KMS-11 (cell line): ENCODE measurements at regions not wholly inside any gene's neighbourhood (a gene's known extent, or its start where the extent isn't known, plus 50 kb on each side); places are given as distances from the start of the nearest gene placed in this dataset.

Source experiments
- H2AFZ ChIP-seq: fragments of 200-600 bp; sonication (generic); 2 replicates; pipeline ENCODE4 v1.6.1; 2016; ENCODE audit warnings: antibody characterized with exemption, mixed run types, low read depth
- H3K27ac ChIP-seq: fragments of 200-600 bp; sonication (generic); 2 replicates; pipeline ENCODE4 v1.6.1; 2016; ENCODE audit warnings: mild to moderate bottlenecking, mixed run types
- H3K27me3 ChIP-seq: fragments of 200-600 bp; sonication (generic); 2 replicates; pipeline ENCODE4 v1.6.1; 2017; ENCODE audit warnings: mild to moderate bottlenecking, low read depth, mixed run types, moderate library complexity; ENCODE audit not compliant: insufficient read depth
- H3K36me3 ChIP-seq: fragments of 200-600 bp; sonication (generic); 2 replicates; pipeline ENCODE4 v1.6.1; 2017; ENCODE audit warnings: mild to moderate bottlenecking, mixed run types; ENCODE audit not compliant: insufficient read depth
- H3K4me1 ChIP-seq: fragments of 200-600 bp; sonication (generic); 2 replicates; pipeline ENCODE4 v1.6.1; 2016; ENCODE audit warnings: mild to moderate bottlenecking, low read depth, mixed run types; ENCODE audit not compliant: poor library complexity, severe bottlenecking
- H3K4me2 ChIP-seq: fragments of 200-600 bp; sonication (generic); 2 replicates; pipeline ENCODE4 v1.7.0; 2016; ENCODE audit warnings: mild to moderate bottlenecking, mixed run types
- H3K4me3 ChIP-seq: fragments of 200-600 bp; sonication (generic); IDR thresholded peaks from 2 replicates; pipeline ENCODE4 v1.6.1; 2017; ENCODE audit warnings: low read depth, low read length, mixed read lengths; ENCODE audit not compliant: insufficient read depth
- H3K79me2 ChIP-seq: fragments of 200-600 bp; sonication (generic); 2 replicates; pipeline ENCODE4 v1.6.1; 2016; ENCODE audit warnings: low read depth, mixed run types; ENCODE audit not compliant: insufficient read depth
- H3K9ac ChIP-seq: fragments of 200-600 bp; sonication (generic); 2 replicates; pipeline ENCODE4 v1.6.1; 2016; ENCODE audit warnings: mild to moderate bottlenecking, mixed run types
- H4K20me1 ChIP-seq: fragments of 200-600 bp; sonication (generic); 2 replicates; pipeline ENCODE4 v1.6.1; 2016; ENCODE audit warnings: mild to moderate bottlenecking, mixed run types; ENCODE audit not compliant: insufficient read depth
- CTCF ChIP-seq: fragments of 200-600 bp; sonication (generic); conservative IDR thresholded peaks from 2 replicates; pipeline ENCODE4 v1.6.1; 2017; ENCODE audit warnings: low read depth, mild to moderate bottlenecking, antibody characterized with exemption, low read length, moderate library complexity, mixed read lengths

DNA sequence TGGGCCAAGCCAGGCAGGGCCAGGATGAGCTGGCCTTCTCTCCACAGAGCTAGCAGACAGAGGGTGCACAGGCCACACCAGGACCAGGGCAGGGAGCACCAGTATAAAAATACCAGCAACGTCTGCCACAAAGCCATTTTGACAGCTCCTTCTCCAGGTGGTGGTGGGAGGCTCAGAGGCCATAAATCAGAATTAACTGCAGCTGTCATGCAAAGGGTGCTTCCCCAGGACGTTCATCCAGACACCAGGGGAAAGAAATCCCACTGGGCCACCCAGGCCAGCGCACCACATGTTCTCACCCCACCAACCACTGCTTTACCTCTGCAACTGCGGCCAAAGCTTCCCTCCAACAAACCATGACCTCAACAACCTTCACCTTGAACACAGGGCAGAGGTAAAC lies 403.7 kb upstream of the TRPC7 start:
- H3K27me3 ChIP-seq, result no peaks in the 10 kb centered on the region
- H3K4me3 ChIP-seq, result no peak overlapping the region
- no peak overlapping the region for H3K9ac ChIP-seq
- H3K4me2 ChIP-seq, result no peak overlapping the region
- no peak overlapping the region for H3K27ac ChIP-seq
- no peak for TF ChIP-seq CTCF
- no peaks in the 10 kb centered on the region for H4K20me1 ChIP-seq
- no peaks in the 10 kb centered on the region for H3K36me3 ChIP-seq
- no peaks in the 10 kb centered on the region for H3K4me1 ChIP-seq
- H3K79me2 ChIP-seq, result no peaks in the 10 kb centered on the region
- no peak overlapping the region for H2AFZ ChIP-seq

- Histone ChIP-seq H3K4me2 (no peak overlapping the region), H4K20me1 (no peaks in the 10 kb centered on the region), H3K4me3 (no peak overlapping the region), H3K9ac (no peak overlapping the region), H3K4me1 (no peaks in the 10 kb centered on the region), H3K27me3 (no peaks in the 10 kb centered on the region), H2AFZ (no peak overlapping the region), H3K79me2 (no peaks in the 10 kb centered on the region), H3K27ac (no peak overlapping the region), H3K36me3 (no peaks in the 10 kb centered on the region)
- no peak for TF ChIP-seq CTCF
Observed at GRCh38 chr5:136768457-136768856, 403.1 kb upstream of the TRPC7 start.

GRCh38 chr5:136766456-136766855 lies 401.1 kb upstream of the TRPC7 start:
- no peaks in the 10 kb centered on the region for H4K20me1 ChIP-seq

GRCh38 chr5:136764601-136765000 lies 399.3 kb upstream of the TRPC7 start:
- no peak for TF ChIP-seq CTCF
- H2AFZ ChIP-seq, result no peak overlapping the region
- no peak overlapping the region for H3K27ac ChIP-seq
- no peaks in the 10 kb centered on the region for H3K36me3 ChIP-seq
- no peak overlapping the region for H3K4me3 ChIP-seq
- H3K79me2 ChIP-seq, result no peaks in the 10 kb centered on the region
- H3K9ac ChIP-seq, result no peak overlapping the region
- no peaks in the 10 kb centered on the region for H4K20me1 ChIP-seq
- no peak overlapping the region for H3K4me2 ChIP-seq
- H3K4me1 ChIP-seq, result no peaks in the 10 kb centered on the region
- H3K27me3 ChIP-seq, result no peaks in the 10 kb centered on the region

More at GRCh38 chr5:136766456-136766855, 401.1 kb upstream of the TRPC7 start:
- no peak overlapping the region for H3K27ac ChIP-seq
- TF ChIP-seq CTCF, result no peak
- no peak overlapping the region for H3K9ac ChIP-seq
- H3K4me3 ChIP-seq, result no peak overlapping the region
- no peaks in the 10 kb centered on the region for H3K79me2 ChIP-seq
- H3K36me3 ChIP-seq, result no peaks in the 10 kb centered on the region
- H3K4me2 ChIP-seq, result no peak overlapping the region
- no peak overlapping the region for H2AFZ ChIP-seq
- no peaks in the 10 kb centered on the region for H3K4me1 ChIP-seq
- no peaks in the 10 kb centered on the region for H3K27me3 ChIP-seq

- no peaks in the 10 kb centered on the region for H3K4me1 ChIP-seq
- no peak overlapping the region for H3K27ac ChIP-seq
- no peak for TF ChIP-seq CTCF
- H3K9ac ChIP-seq, result no peak overlapping the region
- no peaks in the 10 kb centered on the region for H3K79me2 ChIP-seq
- no peak overlapping the region for H2AFZ ChIP-seq
- H3K27me3 ChIP-seq, result no peaks in the 10 kb centered on the region
- H4K20me1 ChIP-seq, result no peaks in the 10 kb centered on the region
- no peak overlapping the region for H3K4me2 ChIP-seq
- no peak overlapping the region for H3K4me3 ChIP-seq
- H3K36me3 ChIP-seq, result no peaks in the 10 kb centered on the region
Observed at GRCh38 chr5:136763548-136763947, 398.2 kb upstream of the TRPC7 start.
